Nephron (organoid): ENCODE measurements at regions not wholly inside any gene's neighbourhood (a gene's known extent, or its start where the extent isn't known, plus 50 kb on each side); places are given as distances from the start of the nearest gene placed in this dataset.

Experiments
- H3K27ac Mint-ChIP-seq, 3 experiments: 2 replicates each; pipeline ENCODE4 v1.8.0; 2020; ENCODE audit warnings: mixed read lengths in 3 of 3, mild to moderate bottlenecking in 2 of 3, moderate library complexity in 1 of 3
- H3K27me3 Mint-ChIP-seq: 2 replicates; pipeline ENCODE4 v1.8.0; 2021; ENCODE audit warnings: low read depth, mild to moderate bottlenecking, moderate library complexity, mixed read lengths
- H3K36me3 Mint-ChIP-seq: 2 replicates; pipeline ENCODE4 v1.8.0; 2020; ENCODE audit warnings: low read depth, mixed read lengths
- H3K4me1 Mint-ChIP-seq: 2 replicates; pipeline ENCODE4 v1.8.0; 2020; ENCODE audit warnings: mixed read lengths
- H3K4me3 Mint-ChIP-seq, 3 experiments: 2 replicates each; pipeline ENCODE4 v1.8.0; 2020; ENCODE audit warnings: mild to moderate bottlenecking in 3 of 3, mixed read lengths in 3 of 3, moderate library complexity in 2 of 3
- H3K9me3 Mint-ChIP-seq: 2 replicates; pipeline ENCODE4 v1.8.0; 2020; ENCODE audit warnings: mixed read lengths
- CTCF ChIP-seq, 3 experiments: fragments of 200-600 bp; sonication (generic); IDR thresholded peaks; one replicate each; pipeline ENCODE4 v1.5.0; 2021; ENCODE audit warnings: antibody characterized with exemption in 3 of 3; ENCODE audit not compliant: unreplicated experiment in 3 of 3

DNA sequence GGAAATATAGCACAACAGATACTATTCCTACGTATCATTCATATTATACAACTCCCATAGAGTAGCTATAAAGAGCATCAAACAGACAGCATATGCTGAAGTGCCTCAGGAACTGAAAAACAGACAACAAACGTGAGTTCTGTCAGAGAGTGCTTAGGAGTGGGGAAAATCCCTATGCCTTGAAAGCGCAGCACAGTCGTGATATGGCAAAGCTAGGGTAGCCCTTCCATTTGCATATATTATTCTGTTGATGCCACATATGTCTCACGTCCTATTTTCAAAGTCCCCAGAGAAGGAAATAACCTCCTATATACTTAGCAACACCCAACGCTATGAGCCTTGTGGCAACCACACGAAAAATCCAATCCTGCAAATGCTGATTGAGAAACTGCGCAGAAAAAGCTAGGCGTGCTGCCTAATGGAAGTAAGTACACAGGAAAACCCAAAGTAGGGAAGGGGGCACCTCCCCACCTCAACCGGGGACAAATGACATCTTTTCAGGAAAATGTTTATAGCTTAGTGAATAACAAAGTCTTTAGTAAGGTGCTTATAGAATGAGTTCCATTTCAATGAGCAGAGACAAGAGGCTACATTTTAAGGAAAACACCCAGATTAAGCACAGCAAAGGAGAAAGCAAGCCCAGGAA lies 105.1 kb downstream of the MED10 start:
- Mint-ChIP-seq H3K36me3 (no peaks in the 10 kb centered on the region), H3K4me1 (no peaks in the 10 kb centered on the region), H3K4me3 (no peak overlapping the region), H3K9me3 (peaks cover 2% of the 10 kb centered on the region), H3K27ac (no peak overlapping the region), H3K27me3 (peaks cover 5% of the 10 kb centered on the region)
- TF ChIP-seq CTCF (IDR thresholded peaks at IDR 0.05; ENCODE audit: unreplicated experiment in 3 of 3), result no peak

GRCh38 chr5:6269925-6270324 lies 108.4 kb downstream of the MED10 start:
- H3K27ac Mint-ChIP-seq, result no peak overlapping the region
- H3K27me3 Mint-ChIP-seq, result peaks cover 11% of the 10 kb centered on the region
- no peaks in the 10 kb centered on the region for H3K4me1 Mint-ChIP-seq
- TF ChIP-seq CTCF (IDR thresholded peaks at IDR 0.05; ENCODE audit: unreplicated experiment in 3 of 3), result no peak
- peaks cover 2% of the 10 kb centered on the region for H3K9me3 Mint-ChIP-seq
- no peaks in the 10 kb centered on the region for H3K36me3 Mint-ChIP-seq
- H3K4me3 Mint-ChIP-seq, result no peak overlapping the region

DNA sequence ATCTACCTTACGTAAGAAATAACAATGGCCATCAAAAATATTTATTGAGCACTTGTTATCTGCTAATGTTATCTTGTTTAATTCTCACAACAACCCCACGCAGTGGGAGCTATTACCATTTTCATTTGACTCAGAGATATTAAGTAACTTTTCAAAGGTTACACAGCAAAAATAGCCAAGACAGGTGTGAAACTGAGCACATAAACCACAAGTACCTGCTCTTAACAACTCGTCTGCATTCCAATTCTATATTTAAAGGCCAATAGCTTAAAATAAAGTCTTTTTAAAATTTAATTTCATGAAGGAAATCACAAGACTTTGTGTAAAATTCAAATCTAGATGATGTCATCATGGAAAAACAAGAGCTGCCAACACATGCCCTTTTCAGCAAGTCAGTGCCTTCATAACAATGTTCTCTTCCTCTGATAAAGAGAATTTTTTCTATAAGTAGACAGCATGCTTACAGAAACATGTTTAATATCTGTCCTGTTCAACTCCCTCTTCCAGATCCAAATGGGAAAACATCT lies 111.6 kb downstream of the MED10 start:
- no peak overlapping the region for H3K4me3 Mint-ChIP-seq
- H3K27ac Mint-ChIP-seq, result no peak overlapping the region
- no peak for TF ChIP-seq CTCF (IDR thresholded peaks at IDR 0.05; ENCODE audit: unreplicated experiment in 3 of 3)
- H3K9me3 Mint-ChIP-seq, result peaks cover under 1% of the 10 kb centered on the region
- H3K36me3 Mint-ChIP-seq, result no peaks in the 10 kb centered on the region
- H3K27me3 Mint-ChIP-seq, result peaks cover 18% of the 10 kb centered on the region
- H3K4me1 Mint-ChIP-seq, result no peaks in the 10 kb centered on the region

DNA sequence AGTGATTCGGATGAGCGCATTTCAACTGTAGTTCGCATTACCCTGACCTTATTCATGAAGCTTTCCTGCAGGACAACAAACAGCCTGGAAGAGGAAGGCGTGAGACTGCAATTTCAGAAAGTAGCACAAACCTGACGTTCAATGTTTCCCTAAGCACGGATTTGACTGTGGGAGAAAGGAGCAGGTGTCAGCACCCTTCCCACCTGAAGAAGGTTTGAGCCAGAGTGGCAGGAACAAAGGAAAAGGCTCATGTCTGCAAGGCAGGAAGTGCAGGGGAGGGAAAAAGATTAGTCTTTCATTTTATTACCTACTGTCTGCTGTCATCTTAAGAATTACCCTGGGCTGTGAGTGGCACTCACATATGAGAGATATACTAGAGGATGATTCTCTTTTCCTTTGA lies 114.0 kb downstream of the MED10 start:
- H3K27ac Mint-ChIP-seq, result no peak overlapping the region
- H3K4me3 Mint-ChIP-seq, result no peak overlapping the region
- no peak for TF ChIP-seq CTCF (IDR thresholded peaks at IDR 0.05; ENCODE audit: unreplicated experiment in 3 of 3)
- H3K36me3 Mint-ChIP-seq, result no peaks in the 10 kb centered on the region
- no peaks in the 10 kb centered on the region for H3K9me3 Mint-ChIP-seq
- peaks cover 6% of the 10 kb centered on the region for H3K4me1 Mint-ChIP-seq
- peaks cover 24% of the 10 kb centered on the region for H3K27me3 Mint-ChIP-seq

GRCh38 chr5:6262651-6263363 lies 115.5 kb downstream of the MED10 start:
- Mint-ChIP-seq H3K27ac (no peak overlapping the region), H3K9me3 (no peaks in the 10 kb centered on the region), H3K36me3 (no peaks in the 10 kb centered on the region), H3K4me1 (peaks cover 7% of the 10 kb centered on the region), H3K4me3 (no peak overlapping the region), H3K27me3 (peaks cover 30% of the 10 kb centered on the region)
- no peak for TF ChIP-seq CTCF (IDR thresholded peaks at IDR 0.05; ENCODE audit: unreplicated experiment in 3 of 3)
